ENCODE measurements at regions not wholly inside any gene's neighbourhood (a gene's known extent, or its start where the extent isn't known, plus 50 kb on each side); places are given as distances from the start of the nearest gene placed in this dataset.

DNA sequence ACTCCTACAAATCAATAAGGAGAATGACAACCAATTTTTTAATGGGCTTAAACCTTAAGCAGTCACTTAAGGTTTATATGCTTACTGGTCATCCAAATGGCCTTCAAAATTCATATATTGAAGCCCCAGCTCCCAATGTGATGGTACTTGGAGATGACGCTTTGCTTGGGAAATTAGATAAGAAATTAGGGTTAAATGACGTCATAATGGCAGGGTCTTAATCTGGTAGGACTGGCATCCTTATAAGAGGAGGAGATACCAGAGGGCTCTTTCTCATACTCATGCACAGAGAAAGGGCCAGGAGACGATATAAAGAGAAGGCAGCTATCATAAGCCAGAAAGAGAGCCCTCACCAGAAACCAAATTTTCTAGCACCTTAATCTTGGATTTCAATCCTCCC is 350.8 kb upstream of the NFE2L3 start:
- intact Hi-C loops (cut with DNase I, micrococcal nuclease) = no loop called here
- ATAC-seq (no peak), DNase-seq (no peak)
- TF ChIP-seq, protein P1, sequence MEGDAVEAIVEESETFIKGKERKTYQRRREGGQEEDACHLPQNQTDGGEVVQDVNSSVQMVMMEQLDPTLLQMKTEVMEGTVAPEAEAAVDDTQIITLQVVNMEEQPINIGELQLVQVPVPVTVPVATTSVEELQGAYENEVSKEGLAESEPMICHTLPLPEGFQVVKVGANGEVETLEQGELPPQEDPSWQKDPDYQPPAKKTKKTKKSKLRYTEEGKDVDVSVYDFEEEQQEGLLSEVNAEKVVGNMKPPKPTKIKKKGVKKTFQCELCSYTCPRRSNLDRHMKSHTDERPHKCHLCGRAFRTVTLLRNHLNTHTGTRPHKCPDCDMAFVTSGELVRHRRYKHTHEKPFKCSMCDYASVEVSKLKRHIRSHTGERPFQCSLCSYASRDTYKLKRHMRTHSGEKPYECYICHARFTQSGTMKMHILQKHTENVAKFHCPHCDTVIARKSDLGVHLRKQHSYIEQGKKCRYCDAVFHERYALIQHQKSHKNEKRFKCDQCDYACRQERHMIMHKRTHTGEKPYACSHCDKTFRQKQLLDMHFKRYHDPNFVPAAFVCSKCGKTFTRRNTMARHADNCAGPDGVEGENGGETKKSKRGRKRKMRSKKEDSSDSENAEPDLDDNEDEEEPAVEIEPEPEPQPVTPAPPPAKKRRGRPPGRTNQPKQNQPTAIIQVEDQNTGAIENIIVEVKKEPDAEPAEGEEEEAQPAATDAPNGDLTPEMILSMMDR (IDR thresholded peaks at IDR 0.05) = no peak
- no peak overlapping the region for H3K4me3 ChIP-seq
- no peaks in the 10 kb centered on the region for H3K36me3 ChIP-seq (ENCODE audit: low read depth)
- H3K9me3 ChIP-seq = no peaks in the 10 kb centered on the region
- no peaks in the 10 kb centered on the region for H3K4me1 ChIP-seq (ENCODE audit: low read depth)

DNA sequence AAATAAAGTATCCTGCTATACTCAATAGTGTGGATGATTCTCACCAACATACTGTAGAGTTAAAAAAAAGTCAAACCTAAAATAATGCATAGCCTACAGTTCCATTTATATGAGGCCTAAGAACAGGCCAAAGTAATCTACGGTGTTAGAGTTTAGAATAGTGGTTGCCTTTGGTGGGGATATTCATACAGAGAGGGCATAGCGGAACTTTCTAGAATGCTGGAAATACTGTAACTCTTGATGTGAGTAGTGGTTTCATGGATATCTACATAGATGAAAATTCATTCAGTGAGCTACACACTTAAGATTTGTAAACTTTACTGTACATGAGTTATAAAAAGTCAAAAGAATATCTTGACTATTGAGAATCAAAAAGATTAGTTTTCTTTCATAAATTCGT is 349.9 kb upstream of the NFE2L3 start:
- TF ChIP-seq, protein P1 (IDR thresholded peaks at IDR 0.05) = no peak
- Histone ChIP-seq H3K4me3 (no peak overlapping the region), H3K9me3 (no peaks in the 10 kb centered on the region), H3K4me1 (ENCODE audit: low read depth) (no peaks in the 10 kb centered on the region), H3K36me3 (ENCODE audit: low read depth) (no peaks in the 10 kb centered on the region)
- intact Hi-C loops (cut with DNase I, micrococcal nuclease) = no loop called here
- ATAC-seq (no peak), DNase-seq (no peak)

DNA sequence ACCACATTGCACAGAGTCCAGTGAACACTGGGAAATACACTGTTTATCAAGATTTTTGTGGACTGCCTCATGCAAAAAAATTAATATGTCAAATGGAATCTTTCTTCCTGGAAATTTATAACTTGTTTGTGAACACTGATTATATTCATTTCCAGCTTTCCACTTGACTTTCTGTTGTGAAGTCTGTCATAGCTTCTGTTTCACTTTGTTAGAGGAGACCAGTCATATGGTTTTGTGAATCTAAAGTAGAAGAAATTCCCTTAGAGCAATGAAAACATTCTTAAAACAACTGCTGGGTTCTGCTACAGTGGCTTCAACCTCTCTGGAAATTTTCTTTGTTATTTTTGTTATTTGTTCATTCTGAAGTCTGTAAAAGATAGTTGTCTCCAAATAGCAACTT is 349.5 kb upstream of the NFE2L3 start:
- TF ChIP-seq, protein P1 (IDR thresholded peaks at IDR 0.05) = no peak
- ATAC-seq (no peak), DNase-seq (no peak)
- Histone ChIP-seq H3K9me3 (no peaks in the 10 kb centered on the region), H3K36me3 (ENCODE audit: low read depth) (no peaks in the 10 kb centered on the region), H3K4me1 (ENCODE audit: low read depth) (no peaks in the 10 kb centered on the region), H3K4me3 (no peak overlapping the region)
- intact Hi-C loops (cut with DNase I, micrococcal nuclease) = no loop called here

DNA sequence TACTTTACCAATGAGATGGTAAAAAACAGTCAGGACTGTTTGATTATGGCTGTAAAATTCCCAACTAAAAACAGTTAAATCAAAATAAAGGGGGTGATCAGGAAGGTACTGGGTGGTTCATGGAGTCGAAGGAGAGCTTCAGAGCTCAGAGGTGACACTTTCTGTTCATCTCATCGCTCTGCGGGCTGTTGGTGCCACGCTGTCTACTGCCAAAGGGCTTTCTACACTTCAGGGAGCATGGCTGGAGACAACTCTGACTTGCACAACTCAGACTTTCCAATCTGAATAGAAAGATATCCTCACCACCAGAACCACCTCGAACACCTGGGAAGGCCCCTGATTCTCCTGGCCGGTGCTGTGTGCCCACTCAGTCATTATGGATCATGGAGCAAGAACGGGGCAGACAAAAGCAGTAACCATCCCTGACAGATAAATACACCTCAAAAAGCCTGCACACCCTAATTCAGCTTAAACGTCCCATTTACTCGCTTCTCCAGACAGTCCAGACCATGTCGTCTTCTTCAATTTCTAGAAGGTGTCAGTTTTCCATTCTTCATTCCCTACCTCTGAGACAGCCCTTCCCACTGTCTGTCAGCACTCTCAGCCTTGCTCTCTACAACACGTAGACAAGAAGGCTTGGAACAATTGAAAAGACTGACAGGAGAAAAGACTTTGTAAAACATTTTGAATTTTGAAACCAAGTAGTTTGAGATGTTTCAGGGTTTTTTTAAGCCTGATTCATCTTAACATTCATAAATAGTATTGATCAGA is 348.7 kb upstream of the NFE2L3 start:
- TF ChIP-seq, protein P1 (IDR thresholded peaks at IDR 0.05) = no peak
- DNase-seq (no peak), ATAC-seq (no peak)
- intact Hi-C loops (cut with DNase I, micrococcal nuclease) = no loop called here
- Histone ChIP-seq H3K36me3 (ENCODE audit: low read depth) (no peaks in the 10 kb centered on the region), H3K9me3 (no peaks in the 10 kb centered on the region), H3K4me1 (ENCODE audit: low read depth) (no peaks in the 10 kb centered on the region), H3K4me3 (no peak overlapping the region)

DNA sequence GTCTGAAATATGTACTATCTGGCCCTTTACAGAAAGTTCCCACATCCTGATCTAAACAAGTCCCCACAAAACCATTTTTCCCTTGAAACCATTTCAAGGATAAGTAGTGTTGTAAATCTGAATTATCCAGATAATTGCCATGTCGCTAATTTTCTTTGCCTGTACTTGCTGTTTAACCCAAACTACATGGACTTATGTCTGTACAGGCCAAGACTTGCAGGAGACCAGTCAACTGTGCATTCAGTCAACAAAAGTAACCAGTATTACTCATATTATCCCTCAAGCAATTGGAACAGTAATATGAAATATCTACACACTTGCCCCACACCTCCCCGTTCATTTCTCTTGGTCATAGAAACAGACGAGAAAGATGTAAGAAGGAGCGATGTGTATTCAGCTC is 347.8 kb upstream of the NFE2L3 start:
- TF ChIP-seq, protein P1 (IDR thresholded peaks at IDR 0.05) = no peak
- H3K9me3 ChIP-seq = no peaks in the 10 kb centered on the region
- intact Hi-C loops (cut with DNase I, micrococcal nuclease) = no loop called here
- H3K4me3 ChIP-seq = no peak overlapping the region
- H3K36me3 ChIP-seq (ENCODE audit: low read depth) = no peaks in the 10 kb centered on the region
- no peaks in the 10 kb centered on the region for H3K4me1 ChIP-seq (ENCODE audit: low read depth)
- no peak for DNase-seq
- ATAC-seq = no peak
